CD4-positive, alpha-beta T cell treated with Interleukin-12 subunit alpha and Interleukin-12 subunit beta, for 1 hour (primary cell): ENCODE measurements at regions not wholly inside any gene's neighbourhood (a gene's known extent, or its start where the extent isn't known, plus 50 kb on each side); places are given as distances from the start of the nearest gene placed in this dataset.

Experiments
- DNase-seq: peaks from one replicate; pipeline ENCODE4 v3.0.0-alpha.2; 2020

- DNase-seq = no peak
These were observed 249.1 kb downstream of the QKI start for GRCh38 chr6:163663575-163663974.

- no peak for DNase-seq
These were observed 248.2 kb downstream of the QKI start for GRCh38 chr6:163662604-163663225.

DNA sequence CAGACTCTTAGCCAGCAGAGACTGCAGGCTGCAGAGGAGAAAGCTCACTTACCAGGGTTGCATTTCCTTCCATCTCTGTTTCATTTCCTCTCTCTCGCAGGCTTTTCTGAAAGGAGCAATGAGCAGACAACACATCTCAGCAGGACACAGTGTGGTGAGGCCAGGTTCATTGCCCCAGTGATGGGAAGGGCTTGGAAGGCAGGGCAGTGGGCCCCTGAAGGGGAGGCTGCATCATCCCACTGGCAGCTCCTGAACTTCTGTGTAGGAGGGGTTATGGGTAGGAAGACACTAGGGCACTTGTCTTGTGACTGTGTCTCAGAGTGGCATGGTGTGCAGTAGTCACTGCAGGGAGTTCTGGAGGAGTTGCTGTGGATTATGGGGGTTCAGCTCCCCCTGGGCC lies 246.8 kb downstream of the QKI start:
- DNase-seq = no peak

- no peak for DNase-seq
These were observed 245.3 kb downstream of the QKI start for GRCh38 chr6:163659803-163660202.

DNA sequence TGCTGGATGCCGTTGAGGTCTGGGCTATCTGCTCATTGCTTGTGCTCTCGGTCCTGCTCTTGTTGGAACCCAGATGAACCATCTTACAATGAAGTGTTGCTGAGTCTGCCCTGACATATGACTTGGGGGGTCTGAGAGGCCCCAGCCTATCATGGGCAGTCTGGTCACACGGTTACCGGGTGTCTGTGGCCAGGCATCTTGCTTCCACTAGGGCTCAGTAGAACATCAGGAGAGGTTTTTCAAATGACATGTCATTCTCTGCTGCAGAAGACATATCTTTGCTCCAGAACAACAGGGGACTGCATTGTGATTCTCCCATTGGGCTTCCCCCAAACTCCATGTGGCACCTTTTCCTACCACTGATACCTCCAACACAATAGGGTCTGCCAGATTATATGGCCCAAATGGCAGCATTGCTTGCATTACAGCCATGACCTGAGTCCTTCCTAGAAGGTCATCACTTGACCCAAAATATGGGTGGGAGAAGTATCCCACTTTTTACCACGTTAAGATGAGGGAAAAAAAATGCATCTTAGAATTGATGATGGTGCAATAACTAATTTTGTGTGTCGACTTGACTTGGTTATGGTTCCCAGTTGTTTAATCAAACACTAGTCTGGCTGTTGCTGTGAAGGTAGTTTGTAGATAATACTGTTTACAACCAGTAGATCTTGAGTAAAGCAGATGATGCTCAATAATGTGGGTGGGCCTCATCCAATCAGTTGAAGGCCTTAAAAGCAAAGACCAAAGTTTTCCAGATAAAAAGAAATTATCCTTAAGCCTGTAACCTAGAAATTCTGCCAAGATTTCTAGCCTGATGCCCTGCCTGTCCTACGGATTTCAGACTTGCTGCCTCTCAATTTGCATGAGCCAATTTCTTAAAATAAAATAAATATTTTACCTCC lies 241.0 kb downstream of the QKI start:
- DNase-seq = no peak

DNA sequence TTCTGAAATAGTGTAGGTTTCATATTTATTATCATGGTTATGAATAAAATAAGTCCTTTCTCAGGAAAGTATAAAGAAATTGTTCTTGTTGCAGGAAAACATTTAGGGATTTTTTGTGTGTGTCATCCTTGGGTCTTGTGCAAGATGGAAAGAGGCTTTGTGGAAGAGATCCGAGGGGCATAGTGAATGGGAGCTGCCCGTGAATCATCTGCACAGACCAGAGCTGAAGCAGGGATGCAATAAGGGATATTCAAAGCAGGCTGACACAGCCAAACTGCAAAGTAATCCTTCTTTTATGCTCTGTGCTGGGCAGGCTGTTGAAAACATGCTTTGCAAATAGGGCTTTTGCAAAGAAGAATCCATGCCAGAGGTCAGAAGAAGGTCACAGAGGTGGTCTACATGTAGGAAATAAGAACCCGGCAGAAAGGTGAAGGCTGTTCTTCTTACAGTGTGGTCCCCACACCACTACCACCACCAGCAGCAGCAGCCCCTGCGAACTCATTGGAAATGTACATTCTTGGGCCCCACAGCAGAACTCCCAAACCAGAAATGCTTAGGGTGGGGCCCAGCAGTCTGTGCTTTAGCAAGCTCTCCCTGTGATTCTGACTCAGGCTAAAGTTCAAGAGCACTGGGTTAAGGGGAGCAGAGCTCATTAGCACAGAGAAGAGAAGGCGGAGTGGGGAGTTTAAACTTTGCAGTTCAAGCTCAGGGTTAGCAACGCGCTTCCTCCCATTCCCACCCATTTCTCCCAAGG lies 237.6 kb downstream of the QKI start:
- DNase-seq = no peak

GRCh38 chr6:163651426-163651825 lies 236.9 kb downstream of the QKI start:
- no peak for DNase-seq

DNA sequence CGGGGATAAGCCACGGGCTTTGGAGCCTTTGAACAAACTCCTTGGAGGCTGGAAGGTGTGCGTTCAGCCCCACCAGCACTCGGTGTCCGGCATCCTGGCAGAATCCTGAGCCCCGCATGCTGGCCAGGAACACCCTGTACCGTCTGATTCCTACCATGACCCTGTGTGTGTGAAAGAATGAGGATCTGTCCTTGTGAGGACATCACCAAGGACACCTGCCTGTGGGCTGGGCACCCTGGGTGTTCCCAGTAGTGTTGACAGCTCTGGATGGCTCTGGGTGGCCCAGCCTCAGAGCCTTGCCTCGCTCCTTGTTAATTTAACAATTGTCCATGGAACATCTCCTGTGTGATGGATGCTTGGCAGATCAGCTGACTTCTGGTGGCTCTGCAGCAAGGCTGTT lies 234.3 kb downstream of the QKI start:
- no peak for DNase-seq

DNA sequence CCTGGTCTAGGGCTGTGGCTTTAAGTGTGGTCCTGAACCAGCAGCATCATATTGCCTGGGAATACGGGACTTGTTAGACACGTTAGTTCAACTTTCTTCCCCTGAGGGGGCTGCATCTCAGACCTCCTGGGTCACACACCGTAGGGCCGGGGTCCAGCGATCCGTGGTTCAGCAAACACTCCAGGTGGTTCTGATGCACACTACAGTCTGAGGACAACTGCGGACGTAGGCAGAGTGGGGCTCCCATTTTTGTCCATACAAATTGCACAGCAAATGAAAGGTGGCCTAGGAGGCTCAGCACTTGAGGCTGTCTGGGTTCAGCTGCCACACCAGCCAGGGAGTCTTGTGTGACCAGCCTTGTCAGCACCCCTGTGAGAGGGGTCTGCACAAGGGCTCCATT lies 233.1 kb downstream of the QKI start:
- no peak for DNase-seq

DNA sequence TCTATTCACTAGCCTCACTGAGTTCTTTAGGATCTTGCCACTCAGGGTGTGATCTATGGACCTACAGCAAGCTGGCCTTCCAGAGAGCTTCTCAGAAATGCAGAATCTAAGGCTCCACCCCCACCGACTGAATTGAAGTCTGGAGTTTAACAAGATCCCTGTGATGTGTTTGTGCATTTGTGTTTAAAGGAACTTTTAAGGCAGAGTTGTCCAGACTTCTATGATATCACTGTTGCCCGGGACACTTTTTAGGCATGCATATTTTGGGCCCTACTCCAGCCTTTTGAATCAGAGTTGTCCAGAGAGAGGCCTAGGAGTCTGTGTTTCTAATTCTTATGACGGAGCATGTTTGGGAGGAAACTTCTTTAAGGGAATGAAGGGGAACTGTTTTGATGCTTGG lies 232.3 kb downstream of the QKI start:
- DNase-seq = no peak

GRCh38 chr6:163646133-163646532 lies 231.6 kb downstream of the QKI start:
- DNase-seq = no peak

- DNase-seq = no peak
These were observed 231.0 kb downstream of the QKI start for GRCh38 chr6:163645560-163645959.

GRCh38 chr6:163643866-163644265 lies 229.3 kb downstream of the QKI start:
- DNase-seq = no peak

GRCh38 chr6:163641706-163642105 lies 227.2 kb downstream of the QKI start:
- DNase-seq = no peak

- DNase-seq = no peak
These were observed 226.1 kb downstream of the QKI start for GRCh38 chr6:163640641-163641040.

DNA sequence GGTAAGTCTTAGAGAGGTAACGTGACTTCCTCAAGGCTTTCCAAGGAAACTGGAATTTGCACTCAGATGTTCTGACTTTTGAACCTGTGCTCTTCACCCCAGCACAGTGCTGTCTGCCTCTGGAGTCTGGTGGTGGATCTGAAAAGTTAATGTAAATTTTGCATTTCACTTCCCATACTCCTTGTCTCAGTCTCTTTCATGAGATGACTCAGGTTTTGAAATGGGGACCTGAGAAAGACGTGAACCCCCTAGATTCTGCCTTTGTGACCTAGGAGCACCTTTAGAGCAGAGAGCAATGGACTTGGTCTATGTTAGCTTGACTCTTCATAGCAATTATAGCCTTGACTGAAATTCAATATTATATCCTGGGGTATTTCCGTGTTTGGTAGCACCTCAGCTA lies 223.0 kb downstream of the QKI start:
- DNase-seq = no peak

DNA sequence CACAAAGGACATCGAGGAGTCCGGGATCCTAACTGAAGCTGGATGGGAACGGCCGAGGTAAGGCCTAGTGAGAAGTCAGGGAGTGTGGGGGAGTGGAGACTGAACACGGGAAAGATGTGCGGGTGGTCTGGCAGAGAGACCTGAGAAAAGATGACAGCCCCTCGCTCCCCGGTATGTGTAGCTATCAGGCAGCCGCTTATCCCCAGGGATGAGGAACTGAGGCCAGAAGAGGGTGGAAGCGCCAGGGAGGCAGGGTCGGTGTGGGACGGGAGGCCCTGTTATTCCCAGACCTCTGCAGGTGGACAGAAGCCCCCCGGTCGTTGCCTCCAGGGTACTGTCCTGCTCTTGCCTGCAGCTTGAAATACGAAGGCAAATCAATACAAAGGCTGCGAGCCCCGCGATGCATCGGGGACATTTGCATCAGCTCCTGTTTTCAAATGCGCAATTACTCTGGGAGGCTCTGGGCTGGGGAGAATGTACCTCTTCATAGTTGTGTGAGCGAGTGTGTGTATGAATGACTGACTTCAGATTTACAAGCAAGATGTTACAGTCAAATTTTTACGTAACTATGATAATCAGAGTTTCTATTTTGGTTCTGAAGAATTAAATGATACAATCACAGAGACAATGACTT lies 221.3 kb downstream of the QKI start:
- DNase-seq = no peak

DNA sequence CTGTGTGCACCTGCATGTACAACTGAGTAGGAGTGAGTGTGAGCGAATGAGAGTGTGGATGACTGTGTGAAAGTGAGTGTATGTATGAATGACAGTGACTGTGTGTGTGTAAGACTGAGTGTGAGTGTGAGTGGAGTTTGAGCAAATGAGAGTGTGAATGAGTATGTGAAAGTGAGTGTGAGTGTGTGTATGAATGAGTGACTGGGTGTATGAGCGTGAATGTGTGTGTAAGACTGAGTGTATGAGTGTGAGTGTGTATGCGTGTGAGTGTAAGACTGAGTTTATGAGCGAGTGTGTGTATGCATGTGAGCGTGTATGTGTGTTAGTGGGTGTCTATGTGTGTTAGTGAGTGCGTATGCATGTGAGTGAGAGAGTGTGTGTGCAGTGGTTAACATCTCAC lies 220.8 kb downstream of the QKI start:
- DNase-seq = no peak

- DNase-seq = no peak
These were observed 220.0 kb downstream of the QKI start for GRCh38 chr6:163634211-163635171.

DNA sequence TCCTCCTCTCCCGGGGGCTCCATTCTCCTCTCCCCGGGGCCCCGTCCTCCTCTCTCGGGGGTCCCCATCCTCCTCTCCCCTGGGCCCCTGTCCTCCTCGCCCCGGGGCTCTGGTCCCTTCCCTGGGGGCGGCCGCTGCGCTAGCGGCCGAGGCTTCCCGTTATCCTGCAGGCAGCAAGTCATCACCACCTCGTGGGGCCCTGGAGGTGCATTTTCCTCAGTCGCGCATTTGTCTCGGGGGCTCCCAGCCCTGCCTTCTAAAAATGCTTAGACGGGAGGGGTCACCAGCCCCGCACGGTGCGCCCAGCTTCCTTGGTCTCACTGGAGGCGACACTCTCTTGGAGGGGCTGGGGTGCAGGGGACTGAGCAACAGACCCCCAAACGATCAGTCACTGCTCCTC lies 216.5 kb downstream of the QKI start:
- DNase-seq = no peak

DNA sequence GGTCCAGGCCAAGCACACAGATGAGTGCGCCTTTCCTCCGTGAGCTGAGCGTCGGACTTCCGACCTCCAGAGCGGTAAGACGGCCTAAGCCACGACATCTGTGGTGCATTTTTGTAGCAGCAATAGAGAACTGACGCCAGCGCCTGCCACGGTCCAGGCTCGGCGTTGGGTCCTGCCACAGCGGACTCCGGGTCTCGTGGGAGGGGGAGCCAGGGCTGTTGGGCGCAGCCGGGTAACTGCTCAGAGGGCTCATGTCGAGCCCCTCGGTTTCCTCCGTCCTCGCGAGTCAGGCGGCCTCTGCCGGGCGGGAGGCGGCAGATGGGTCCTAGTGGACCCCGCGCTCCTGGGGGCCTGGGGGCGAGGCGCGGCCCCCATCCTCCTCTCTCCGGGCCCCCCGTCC lies 216.1 kb downstream of the QKI start:
- DNase-seq = no peak

GRCh38 chr6:163630096-163630495 lies 215.6 kb downstream of the QKI start:
- no peak for DNase-seq
